Activated CD8-positive, alpha-beta memory T cell treated with anti-CD3 and anti-CD28 coated beads for 4 hours (primary cell): ENCODE measurements at regions not wholly inside any gene's neighbourhood (a gene's known extent, or its start where the extent isn't known, plus 50 kb on each side); places are given as distances from the start of the nearest gene placed in this dataset.
"Not testable (repeated sequence)": the region's sequence is repeated elsewhere in the genome, so short reads cannot be mapped to it uniquely, and the experiment has no call there.

ENCODE experiments used
- DNase-seq, 2 donors: peaks; one replicate each; pipeline ENCODE4 v3.0.0-alpha.2; 2020; ENCODE audit warnings: low read depth in 2 of 2

DNA sequence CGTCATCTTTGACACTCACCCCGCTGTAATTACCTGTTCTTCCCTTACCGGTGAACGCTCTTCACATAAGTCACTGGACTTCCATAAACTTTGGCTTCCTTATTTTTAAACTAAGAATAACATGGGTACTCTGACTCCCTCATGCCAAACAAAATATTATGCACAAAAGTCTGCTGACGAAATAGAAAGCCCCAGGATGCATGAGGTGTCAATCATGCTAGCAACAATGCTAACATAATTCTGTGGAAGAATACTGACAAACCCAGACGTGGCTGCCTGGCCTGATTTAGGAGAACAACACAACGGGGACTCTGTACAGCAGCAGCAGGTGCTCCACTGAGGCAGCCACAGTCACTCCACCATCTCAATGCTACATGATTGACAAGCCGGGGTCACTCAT, 137.5 kb downstream of the CCDC71L start:
- DNase-seq, result no peak

DNA sequence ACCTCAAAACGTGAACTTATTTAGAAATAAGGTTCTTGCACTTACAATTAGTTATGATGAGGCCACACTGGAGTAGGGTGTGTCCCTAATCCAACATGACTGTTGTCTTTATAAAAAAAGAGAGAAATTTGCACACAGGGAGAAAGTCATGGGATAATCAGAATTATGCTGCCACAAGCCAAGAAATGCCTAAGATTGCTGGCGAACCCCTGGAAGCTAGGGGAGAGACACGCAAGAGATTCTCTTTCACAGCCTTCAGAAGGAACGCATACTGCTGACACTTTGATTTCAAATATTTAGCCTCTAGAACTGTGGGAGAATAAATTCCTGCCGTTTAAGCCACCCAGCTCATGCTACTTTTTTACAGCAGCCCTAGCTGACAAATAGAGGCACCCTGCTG, 138.3 kb downstream of the CCDC71L start:
- no peak for DNase-seq

DNA sequence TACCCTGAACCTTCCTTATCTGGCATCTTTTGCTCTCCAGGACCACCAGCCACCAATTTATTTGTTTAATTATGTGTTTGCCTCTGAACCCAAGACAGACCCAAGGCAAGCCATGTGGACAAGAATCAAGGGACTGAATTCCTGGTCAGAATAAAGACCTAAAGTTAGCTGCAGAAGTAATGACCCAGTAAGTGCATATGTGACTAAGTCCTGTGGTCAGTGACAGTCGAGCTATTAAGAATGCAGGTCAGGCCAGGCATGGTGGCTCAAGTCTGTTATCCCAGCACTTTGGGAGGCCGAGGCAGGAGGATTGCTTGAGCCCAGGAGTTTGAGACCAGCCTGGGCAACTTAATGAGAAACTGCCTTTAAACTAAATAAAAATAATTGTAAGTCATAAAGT, 139.4 kb downstream of the CCDC71L start:
- DNase-seq, result no peak

DNA sequence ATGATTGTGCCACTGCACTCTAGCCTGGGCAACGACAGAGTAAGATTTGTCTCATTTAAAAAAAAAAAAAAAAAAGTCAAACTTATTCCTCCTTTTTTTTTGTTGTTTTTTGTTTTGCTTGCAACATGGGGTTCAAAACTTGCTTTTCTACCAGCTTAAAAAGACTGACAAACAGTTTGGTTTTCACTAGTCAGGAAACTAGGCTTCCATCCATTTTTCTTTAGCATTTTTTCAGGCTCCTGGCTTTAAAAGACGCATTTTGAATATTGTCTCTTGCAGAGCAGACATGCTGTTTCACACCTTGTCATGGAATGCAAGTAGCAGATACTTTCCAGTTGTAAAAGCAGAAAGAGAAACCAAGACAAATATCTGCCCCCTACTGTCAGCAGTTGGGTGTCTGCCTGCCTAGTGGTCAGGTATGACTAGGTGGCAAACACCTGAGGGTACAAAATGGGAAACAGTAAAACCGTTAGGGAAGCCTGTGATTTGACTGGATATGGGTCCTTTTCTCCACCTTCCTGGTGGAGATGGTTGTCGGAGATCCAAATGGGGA, 139.9 kb downstream of the CCDC71L start:
- DNase-seq, result no peak

DNA sequence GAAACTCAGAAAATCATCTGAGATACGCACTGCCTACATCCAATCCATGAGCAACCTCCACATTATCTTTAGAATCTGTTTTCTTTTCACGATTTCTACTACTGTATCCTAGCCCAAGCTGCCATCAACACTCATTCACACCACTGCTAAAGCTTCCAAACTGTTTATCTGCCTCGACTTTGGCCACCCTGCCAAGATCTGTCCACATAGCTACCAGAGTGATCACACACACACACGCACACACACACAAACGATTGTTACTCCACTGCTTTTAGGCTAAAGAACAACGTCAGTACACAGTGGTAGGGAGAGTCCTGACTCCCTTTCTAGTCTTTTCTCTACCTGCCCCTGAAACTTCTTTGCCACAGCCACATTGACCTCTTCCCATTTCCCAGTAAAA, 142.0 kb downstream of the CCDC71L start:
- no peak for DNase-seq

DNA sequence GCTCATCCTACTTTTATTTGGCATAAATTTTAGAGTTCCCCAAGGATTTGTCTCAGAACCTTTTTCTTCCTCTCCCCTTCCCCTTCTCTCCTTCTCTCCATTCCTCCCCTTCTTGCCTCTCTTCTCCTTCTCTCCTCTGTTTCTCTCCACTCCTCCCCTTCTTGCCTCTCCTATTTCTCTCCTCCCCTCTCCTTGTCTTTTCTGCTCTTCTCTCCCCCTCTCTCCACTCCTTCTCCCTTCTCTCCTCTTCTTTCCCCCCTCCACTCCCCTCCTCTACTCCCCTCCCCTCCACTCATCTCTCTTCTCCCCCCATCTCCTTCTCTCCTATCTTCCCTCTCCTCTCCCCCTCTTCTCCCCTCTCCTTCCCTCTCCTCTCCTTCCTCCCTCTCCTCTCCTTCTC, 142.7 kb downstream of the CCDC71L start:
- no peak for DNase-seq

DNA sequence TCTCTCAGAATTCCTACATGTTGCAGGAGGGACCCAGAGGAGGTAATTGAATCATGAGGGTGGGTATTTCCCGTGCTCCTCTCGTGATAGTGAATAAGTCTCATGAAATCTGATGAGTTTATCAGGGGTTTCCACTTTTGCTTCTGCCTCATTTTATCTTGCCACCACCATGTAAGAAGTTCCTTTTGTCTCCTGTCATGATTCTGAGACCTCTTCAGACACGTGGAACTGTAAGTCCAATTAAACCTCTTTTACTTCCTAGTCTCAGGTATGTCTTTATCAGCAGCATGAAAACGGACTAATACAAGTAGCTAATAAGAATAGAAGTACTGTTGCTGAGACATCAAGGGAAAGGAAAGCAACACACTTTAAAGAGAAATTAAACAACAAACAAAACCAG, 143.4 kb downstream of the CCDC71L start:
- DNase-seq, result no peak

DNA sequence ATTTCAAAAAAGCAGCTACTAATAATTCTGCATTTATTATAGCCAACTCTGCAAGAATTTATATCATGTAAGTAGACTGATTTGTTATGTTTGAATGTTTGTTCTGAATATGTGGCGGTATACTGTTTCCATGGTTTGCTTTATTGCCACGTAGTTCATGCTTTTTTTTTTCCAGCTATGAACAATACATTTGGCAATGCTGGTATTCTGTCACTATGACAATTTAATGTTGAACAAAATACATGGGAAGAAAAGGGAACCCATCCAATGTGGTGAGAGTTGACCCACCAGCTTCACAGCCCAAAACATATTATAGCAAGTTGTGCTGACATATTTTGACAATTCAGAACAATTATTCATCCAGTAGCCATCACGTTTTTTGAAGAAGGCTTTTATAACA, 145.6 kb downstream of the CCDC71L start:
- DNase-seq, result no peak

DNA sequence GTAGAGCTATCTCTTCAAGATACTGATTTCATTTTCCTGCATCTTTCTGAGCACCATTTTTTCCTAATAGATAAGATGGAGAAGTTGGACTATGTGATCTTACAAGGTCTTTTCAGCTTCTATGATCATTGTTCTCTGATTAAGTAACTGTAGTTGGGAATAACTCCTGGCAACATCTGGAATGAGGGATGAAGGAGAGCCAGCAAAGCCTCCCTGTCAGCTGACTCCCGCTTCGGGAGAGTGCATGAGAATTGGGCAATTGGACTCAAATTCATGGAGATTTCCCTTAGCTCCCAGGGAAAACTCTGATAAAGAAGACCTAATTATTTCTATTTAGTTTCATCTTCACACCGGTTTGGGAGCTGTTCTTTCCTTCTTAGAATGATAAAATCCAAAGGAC, 146.1 kb downstream of the CCDC71L start:
- DNase-seq, result no peak

DNA sequence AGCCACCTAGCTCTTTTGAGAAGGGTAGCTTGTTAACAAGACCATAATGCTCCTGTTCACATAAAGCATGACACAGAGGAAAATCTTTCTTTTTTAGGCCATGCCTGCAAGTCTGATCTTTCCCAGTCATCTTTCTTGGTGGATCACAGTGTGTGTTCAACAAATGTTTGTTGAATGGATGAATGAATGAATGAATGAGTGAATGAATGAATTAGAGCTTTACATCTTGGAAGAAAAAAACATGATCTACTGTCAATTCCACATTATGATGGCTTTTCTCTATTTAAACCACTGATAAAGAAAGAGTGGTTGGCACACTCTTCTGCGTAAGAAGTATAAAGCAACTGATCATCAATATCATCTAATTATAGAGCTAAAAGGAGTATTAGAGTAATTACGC, 148.7 kb downstream of the CCDC71L start:
- no peak for DNase-seq

DNA sequence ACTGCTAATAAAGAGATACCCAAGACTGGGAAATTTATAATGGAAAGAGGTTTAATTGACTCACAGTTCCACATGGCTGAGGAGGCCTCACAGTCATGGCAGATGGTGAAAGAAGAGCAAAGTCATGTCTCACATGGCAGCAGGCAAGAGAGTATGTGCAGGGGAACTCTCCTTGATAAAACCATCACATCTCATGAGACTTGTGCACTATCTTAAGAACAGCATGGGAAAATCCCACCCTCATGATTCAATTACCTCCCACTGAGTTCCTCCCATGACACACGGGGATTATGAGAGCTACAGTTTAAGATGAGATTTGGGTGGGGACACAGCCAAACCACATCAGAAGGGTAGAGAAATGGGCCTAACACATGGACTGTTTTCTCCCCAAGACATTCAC, 156.3 kb downstream of the CCDC71L start:
- peak in 1 of 2 donors; percentile 6 for DNase-seq

DNA sequence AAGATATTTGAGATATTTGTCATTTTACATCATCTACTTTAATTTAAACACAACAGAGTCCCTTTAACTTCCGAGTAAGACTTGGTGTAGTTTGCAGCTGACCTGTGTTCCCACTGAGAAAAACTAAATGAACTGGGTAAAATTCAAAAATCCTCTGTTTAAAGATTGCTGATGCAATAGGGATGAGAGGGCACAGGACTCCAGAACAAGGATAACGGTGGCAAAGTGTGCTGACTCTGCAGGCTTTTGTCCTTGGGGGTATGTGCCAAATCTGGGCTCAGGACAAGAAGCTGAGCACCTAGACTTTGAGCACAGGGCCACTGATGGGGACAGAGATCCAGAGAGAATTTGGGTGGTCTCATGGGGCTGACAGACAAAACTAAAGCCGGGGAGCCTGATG, 156.8 kb downstream of the CCDC71L start:
- DNase-seq, result no peak

DNA sequence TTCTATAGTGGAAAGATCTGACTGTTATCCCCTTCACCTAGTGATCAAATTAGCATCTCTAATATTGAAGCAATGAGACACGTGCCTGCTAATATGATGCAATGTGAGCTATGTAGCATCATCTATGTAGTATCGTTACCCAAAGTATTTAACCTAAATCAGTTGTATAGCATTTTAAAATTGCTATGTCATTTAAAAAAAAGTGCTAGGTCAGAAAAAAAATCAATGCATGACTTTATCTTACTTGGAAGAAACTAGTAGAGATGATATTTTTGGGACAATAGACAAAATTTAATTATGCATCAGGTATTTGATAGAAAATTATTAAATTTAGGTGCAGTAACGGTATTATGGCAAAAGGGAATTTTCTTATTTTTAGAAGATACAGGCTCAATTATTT, 157.3 kb downstream of the CCDC71L start:
- DNase-seq, result no peak

DNA sequence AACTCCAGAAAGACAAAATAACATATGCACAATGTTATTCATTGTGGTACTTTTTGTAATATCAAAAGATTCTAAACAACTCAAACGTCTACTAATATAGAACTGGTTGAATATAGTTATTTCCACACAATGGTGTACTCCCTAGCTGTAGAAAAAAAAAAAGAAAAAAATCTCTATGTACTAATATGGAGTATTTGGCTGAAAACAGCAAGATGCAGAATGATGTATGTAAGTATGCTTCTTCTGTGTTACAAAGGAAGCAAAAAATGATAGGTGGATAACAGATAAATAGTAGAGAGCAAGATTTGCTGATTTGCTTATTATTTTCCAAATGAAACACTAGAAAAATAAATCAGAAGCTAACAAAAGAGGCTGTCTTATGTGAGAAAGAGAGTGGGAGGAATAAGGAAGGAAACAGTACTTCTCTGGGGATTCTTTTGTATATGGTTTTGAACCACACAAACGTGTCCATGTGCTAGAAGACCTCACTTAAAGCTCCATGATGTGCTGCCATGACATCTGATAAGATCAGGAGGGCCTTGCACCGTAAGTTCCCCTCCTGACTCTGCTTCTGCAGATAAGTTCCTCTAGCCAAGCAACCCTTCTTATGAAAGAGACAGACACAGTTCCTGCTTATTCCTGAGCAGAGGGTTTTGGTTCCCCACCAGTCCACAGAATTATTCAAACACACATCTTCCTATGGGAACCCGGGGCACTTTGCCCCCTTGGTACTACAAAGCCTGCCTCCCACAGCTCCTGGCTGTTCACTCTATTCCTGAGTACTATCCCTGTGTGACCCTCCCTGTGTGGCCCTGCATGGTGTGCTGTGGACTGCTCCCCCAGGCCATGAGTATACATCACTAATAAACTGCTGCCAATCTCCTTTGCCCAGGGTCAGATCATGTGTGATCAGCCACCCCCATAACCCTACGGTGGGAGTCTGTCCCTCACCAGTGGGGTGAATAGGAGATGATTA, 159.1 kb downstream of the CCDC71L start:
- no peak for DNase-seq

DNA sequence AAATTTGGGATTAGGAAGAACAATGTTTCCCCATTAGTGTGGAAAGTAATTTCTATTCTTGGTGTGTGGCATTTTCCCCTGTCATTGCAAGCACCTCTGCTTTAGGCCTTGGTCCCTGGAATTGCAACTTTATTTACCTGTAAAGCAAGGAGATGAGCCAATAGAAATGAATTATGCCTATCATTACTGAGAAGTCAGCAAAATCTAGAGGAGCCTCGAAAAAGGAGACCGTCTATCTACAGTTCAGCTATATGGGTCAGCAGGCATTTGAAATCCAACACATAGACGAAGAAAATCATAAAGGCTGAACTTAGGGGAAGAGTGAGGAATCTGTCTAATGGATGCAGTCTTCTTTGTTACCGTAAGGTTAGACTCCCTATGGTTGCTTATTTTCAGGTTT, 161.1 kb downstream of the CCDC71L start:
- no peak for DNase-seq

DNA sequence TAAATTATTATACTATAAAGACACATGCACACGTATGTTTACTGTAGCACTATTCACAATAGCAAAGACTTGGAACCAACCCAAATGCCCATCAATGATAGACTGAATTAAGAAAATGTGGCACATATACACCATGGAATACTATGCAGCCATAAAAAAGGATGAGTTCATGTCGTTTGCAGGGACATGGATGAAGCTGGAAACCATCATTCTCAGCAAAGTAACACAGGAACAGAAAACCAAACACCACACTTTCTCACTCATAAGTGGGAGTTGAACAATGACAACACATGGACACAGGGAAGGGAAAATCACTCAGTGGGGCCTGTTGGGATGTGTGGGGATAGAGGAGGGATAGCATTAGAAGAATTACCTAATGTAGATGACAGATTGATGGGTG, 163.0 kb downstream of the CCDC71L start:
- DNase-seq, result not testable (repeated sequence)

DNA sequence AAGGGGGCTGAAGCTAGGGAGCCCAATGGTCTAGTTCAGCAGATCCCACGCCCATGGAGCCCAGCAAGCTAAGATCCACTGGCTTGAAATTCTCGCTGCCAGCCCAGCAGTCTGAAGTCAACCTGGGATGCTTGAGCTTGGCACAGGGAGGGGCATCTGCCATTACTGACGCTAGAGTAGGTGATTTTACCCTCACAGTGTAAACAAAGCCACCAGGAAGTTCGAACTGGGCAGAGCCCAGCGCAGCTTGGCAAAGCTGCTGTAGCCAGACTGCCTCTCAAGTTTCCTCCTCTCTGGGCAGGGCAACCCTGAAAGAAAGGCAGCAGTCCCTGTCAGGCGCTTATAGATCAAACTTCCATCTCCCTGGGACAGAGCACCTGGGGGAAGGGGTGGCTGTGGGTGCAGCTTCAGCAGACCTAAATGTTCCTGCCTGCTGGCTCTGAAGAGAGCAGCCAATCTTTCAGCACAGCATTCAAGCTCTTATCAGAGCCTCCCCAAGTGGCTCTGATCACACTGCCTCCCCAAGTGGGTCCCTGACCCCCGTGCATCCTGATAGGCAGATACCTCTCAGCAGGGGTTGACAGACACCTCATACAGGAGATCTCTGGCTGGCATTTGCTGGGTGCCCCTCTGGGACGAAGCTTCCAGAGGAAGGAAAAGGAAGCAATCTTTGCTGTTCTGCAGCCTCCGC, 167.8 kb downstream of the CCDC71L start:
- DNase-seq, result no peak

DNA sequence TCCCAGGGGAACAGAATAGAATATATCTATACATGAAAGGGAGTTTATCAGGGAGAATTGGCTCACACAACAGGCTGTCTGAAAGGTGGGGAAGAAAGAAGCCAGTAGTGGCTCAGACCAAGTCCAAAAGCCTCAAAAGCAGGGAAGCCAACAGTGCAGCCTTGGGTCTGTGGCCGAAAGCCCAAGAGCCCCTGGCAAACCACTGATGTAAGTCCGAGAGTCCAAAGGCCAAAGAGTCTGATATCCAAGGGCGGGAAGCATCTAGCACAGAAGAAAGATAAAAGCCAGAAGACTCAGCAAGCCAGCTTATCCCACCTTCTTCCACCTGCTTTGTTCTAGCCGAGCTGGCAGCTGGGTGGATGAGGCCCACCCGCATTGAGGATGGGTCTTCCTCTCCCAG, 172.5 kb downstream of the CCDC71L start:
- DNase-seq, result no peak

DNA sequence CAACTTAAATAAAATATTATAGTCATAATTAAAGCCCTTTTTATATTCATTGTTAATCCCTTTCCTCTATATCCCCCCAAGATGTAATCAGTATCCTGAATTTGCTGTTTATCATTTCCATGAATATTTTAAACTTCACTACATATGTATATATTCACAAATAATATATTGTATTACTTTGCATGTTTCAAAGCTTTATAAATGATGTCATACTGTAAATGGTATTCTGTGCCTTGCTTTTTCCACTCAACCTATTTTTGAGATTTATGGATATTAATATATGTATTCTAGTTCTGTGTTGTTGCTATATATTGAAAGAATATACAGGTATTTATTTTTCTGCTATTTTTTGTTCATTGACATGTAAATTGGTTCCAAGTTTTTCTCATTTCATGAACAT, 173.1 kb downstream of the CCDC71L start:
- DNase-seq, result no peak

DNA sequence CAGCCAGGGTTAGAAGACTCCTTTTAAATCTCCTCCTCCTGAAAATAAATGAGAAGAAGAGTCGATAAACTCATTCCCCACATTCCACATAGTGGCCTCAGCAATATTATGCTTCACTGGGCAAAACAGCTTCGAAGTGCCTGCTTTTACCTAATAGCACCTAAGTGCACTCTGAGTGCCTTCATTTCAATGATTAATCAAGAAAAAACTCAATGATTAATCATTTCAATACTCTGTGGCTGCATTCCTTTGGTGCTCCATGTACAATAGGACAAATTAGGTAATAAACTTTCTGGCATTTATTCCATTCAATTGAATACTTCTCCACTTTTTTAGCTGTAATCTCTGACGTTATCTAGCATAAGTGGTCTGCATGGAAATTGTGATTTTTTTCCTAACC, 174.6 kb downstream of the CCDC71L start:
- DNase-seq, result no peak

DNA sequence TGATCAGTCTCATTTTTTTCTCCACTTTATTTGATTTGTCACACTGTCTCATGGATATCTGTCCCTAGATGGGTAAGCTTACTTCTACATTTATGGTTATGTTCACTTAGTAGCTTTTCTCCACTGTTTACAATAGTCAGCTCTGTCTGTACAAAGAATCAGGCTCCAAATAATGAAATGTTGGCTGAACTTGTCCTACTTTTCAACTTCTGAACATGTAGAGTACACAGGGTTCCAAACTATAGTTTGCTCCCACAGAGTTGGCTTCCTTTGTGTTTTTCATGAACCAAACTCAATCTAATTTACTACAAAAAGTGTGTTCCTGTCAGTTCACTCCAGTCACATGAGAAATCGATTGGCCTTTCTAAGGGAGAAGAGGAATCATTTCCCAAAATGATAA, 175.0 kb downstream of the CCDC71L start:
- no peak for DNase-seq

DNA sequence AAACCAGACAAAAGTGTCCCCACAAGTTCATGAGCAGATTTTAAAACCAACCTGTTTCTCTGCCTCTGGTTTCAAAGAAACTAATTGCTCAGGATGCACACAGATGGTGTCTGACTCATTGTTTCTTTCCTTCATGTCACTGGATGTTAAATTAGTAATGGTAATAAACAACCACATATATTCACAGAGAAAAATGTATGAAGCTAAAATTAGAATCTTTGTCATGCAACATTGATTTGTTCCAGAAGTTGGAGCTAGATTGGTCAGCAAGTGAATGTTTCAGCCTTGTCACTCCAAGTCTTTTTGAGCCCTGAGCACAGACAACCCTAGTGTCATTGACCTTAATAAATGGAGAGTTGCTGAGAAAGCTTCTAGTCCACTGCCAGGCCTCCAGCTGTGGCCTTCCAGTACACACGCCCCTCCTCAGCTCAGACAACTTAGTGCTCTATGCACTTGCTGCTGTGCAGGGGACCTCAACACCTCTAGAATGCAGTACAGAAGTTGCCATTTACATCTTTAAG, 175.9 kb downstream of the CCDC71L start:
- DNase-seq, result no peak

DNA sequence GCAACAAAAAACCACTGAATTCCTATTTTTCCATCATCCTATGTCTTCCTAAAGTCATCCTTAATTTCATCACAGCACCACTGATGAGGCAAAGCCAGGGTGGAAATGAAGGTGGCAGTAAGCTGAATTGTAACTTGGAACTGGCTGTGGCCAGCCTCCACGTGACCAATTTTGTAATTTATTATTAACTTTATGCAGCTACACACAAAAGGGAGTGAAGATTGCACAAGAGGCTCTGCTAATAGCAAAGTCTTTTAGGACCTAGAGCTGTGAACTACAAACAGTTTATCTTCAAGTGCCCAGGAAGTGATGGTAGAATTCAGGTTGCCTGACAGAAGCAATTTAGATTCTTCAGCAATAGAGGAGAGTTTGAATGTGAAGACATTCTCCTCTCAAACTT, 176.4 kb downstream of the CCDC71L start:
- DNase-seq, result no peak
